DOHH2 (cell line): ENCODE measurements at regions not wholly inside any gene's neighbourhood (a gene's known extent, or its start where the extent isn't known, plus 50 kb on each side); places are given as distances from the start of the nearest gene placed in this dataset.

ENCODE experiments used
- CTCF ChIP-seq: fragments of 200-600 bp; sonication (generic); IDR thresholded peaks from one replicate; pipeline ENCODE4 v1.5.1; 2014; ENCODE audit warnings: antibody characterized with exemption, mild to moderate bottlenecking, low read depth, low read length; ENCODE audit not compliant: poor library complexity, severe bottlenecking
- EZH2phosphoT487 ChIP-seq: fragments of 200-600 bp; sonication (generic); IDR thresholded peaks from 2 replicates; pipeline ENCODE4 v1.6.1; 2017; ENCODE audit warnings: borderline replicate concordance, mild to moderate bottlenecking, antibody characterized with exemption, low read length, moderate library complexity, mixed read lengths

- TF ChIP-seq CTCF (no peak), EZH2phosphoT487 (no peak)
These were observed 60.9 kb upstream of the TJP1 start for GRCh38 chr15:29883126-29883525.
